SK-N-SH (cell line): ENCODE measurements at regions not wholly inside any gene's neighbourhood (a gene's known extent, or its start where the extent isn't known, plus 50 kb on each side); places are given as distances from the start of the nearest gene placed in this dataset.

Experiments
- RAD21 ChIP-seq: IDR thresholded peaks from 2 replicates; pipeline ENCODE4 v1.6.1; 2012; ENCODE audit warnings: mild to moderate bottlenecking, low read length
- TAF1 ChIP-seq: IDR thresholded peaks from 2 replicates; pipeline ENCODE4 v1.6.1; 2012; ENCODE audit warnings: low read depth, mild to moderate bottlenecking, low read length, moderate library complexity, borderline replicate concordance
- TF ChIP-seq, protein P1 (sequence below): fragments of 200-600 bp; sonication (generic); IDR thresholded peaks from 2 replicates; pipeline ENCODE4 v1.6.1; 2017; ENCODE audit warnings: antibody characterized with exemption, mild to moderate bottlenecking, moderate library complexity
- TF ChIP-seq, protein P2 (sequence below): IDR thresholded peaks from 2 replicates; pipeline ENCODE4 v1.4.0; 2012; ENCODE audit warnings: low read depth

DNA sequence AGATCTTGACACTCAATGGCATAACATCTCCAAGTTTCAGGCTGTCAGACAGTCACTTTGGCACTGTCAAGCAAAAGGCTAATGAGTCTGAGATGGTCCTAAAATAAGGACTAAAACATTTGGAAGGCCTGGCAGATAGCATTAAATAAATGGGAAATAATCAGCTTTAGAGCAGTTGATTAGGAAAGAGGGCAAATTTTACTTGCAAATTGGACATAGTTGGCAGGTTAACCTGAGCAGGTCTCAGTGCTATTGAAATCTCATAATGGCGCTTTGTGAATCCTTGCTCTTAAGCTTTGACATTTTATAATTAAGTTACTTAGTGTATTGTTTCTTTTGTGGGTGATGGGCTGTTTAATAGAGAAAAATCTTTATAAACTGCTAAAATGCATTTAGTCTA, 1003.1 kb upstream of the GBE1 start:
- TF ChIP-seq, protein P1, sequence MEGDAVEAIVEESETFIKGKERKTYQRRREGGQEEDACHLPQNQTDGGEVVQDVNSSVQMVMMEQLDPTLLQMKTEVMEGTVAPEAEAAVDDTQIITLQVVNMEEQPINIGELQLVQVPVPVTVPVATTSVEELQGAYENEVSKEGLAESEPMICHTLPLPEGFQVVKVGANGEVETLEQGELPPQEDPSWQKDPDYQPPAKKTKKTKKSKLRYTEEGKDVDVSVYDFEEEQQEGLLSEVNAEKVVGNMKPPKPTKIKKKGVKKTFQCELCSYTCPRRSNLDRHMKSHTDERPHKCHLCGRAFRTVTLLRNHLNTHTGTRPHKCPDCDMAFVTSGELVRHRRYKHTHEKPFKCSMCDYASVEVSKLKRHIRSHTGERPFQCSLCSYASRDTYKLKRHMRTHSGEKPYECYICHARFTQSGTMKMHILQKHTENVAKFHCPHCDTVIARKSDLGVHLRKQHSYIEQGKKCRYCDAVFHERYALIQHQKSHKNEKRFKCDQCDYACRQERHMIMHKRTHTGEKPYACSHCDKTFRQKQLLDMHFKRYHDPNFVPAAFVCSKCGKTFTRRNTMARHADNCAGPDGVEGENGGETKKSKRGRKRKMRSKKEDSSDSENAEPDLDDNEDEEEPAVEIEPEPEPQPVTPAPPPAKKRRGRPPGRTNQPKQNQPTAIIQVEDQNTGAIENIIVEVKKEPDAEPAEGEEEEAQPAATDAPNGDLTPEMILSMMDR: no peak
- TF ChIP-seq TAF1 (no peak), RAD21 (no peak)
- TF ChIP-seq, protein P2, sequence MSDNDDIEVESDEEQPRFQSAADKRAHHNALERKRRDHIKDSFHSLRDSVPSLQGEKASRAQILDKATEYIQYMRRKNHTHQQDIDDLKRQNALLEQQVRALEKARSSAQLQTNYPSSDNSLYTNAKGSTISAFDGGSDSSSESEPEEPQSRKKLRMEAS: no peak
